Ovary (tissue), 7 donors: ENCODE measurements at regions not wholly inside any gene's neighbourhood (a gene's known extent, or its start where the extent isn't known, plus 50 kb on each side); places are given as distances from the start of the nearest gene placed in this dataset.

Experiments used
- DNase-seq, 5 donors: peaks; one replicate each; pipeline ENCODE4 v3.0.0-alpha.2; 2019 to 2020
- H3K27ac ChIP-seq, 2 donors: fragments of 200-600 bp; one replicate each; pipeline versions ENCODE4 v1.5.1 to v1.8.0; 2019 to 2022
- H3K27me3 ChIP-seq: fragments of 200-600 bp; one replicate; pipeline ENCODE4 v1.8.0; 2022
- H3K36me3 ChIP-seq: fragments of 200-600 bp; sonication (generic); one replicate; pipeline ENCODE4 v1.5.1; 2019
- H3K4me1 ChIP-seq: one replicate; pipeline ENCODE4 v1.8.1; 2013; ENCODE audit warnings: mild to moderate bottlenecking, moderate library complexity; ENCODE audit not compliant: insufficient read depth
- H3K4me3 ChIP-seq: fragments of 200-600 bp; sonication (generic); one replicate; pipeline ENCODE4 v1.5.1; 2017
- H3K9me3 ChIP-seq, 2 donors: fragments of 200-600 bp in 1 of 2; sonication (generic) in 1 of 2; one replicate each; pipeline versions ENCODE4 v1.5.1 to v1.8.1; 2013 to 2019; ENCODE audit warnings: mild to moderate bottlenecking in 1 of 2, moderate library complexity in 1 of 2
- EP300 ChIP-seq: sonication (generic); formaldehyde crosslinking; IDR thresholded peaks from one replicate; pipeline ENCODE4 v1.6.1; 2017; ENCODE audit warnings: antibody characterized with exemption
- POLR2A ChIP-seq: fragments of 450-650 bp; IDR thresholded peaks from one replicate; pipeline ENCODE4 v1.6.1; 2017; ENCODE audit warnings: antibody characterized with exemption, mild to moderate bottlenecking, moderate library complexity
- WGBS, 3 donors: extraction: QIAGEN DNeasy Blood & Tissue Kit in 1 of 3; methylation state at CpG; one replicate each; pipeline versions ENCODE4 v1.1.5 to v1.1.7; 2013 to 2017; 5-methylcytosine and 5-hydroxymethylcytosine counted together
- intact Hi-C, 4 donors: fragments of 100-400 bp; cut with DNase I; formaldehyde crosslinking; loops; one replicate each; pipeline versions ENCODE4 v1.11.0 to v1.15.1; 2022 to 2023
- TF ChIP-seq, protein P1 (sequence below), 3 donors: fragments of 450-650 bp in 2 of 3; fragments of 200-600 bp in 1 of 3; IDR thresholded peaks; one replicate each; pipeline versions ENCODE4 v1.5.1 to v1.8.0; 2016 to 2022; ENCODE audit warnings: antibody characterized with exemption in 3 of 3, mild to moderate bottlenecking in 1 of 3
- donor health status: DM: no; HTN: no; CAD: no; lungs with moderate emphysema.
- donor health status: DM: no; HTN: no; CAD: no.
- donor health status: Bipolar disorder and iron deficiency.
- donor health status: DM: no; HTN: no; CAD: no.
- donor health status: DM: yes; HTN: yes; CAD: no.

DNA sequence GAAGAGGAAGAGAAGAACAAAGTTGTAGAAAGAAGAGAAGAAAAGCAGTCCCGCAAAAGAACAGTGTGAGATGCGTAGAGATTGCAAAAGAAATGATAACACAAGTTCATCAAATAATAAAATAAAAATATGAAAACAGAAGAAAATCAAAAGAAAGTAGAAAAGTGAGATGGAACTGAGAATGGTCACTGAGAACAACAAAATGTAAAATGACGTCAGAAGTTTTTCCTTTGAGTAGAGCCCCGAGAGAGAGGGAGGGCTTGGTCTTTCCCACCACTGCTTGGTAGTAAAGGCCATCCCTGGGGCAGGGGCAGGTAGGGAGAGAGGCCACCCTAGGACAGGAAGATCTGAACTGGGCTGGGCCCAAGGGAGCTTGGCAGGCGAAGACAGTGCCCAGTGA, 533.7 kb downstream of the QKI start:
- no peaks in the 10 kb centered on the region for H3K4me1 ChIP-seq
- H3K27me3 ChIP-seq, result no peaks in the 10 kb centered on the region
- WGBS, 3 donors, result 85 to 94% (median 88%) methylated on average over 5 of the region's 5 CpGs
- no peak overlapping the region for H3K4me3 ChIP-seq
- no peak overlapping the region for H3K27ac ChIP-seq
- H3K9me3 ChIP-seq, result no peaks in the 10 kb centered on the region
- no peak for TF ChIP-seq POLR2A
- no peak for TF ChIP-seq EP300
- TF ChIP-seq, protein P1, sequence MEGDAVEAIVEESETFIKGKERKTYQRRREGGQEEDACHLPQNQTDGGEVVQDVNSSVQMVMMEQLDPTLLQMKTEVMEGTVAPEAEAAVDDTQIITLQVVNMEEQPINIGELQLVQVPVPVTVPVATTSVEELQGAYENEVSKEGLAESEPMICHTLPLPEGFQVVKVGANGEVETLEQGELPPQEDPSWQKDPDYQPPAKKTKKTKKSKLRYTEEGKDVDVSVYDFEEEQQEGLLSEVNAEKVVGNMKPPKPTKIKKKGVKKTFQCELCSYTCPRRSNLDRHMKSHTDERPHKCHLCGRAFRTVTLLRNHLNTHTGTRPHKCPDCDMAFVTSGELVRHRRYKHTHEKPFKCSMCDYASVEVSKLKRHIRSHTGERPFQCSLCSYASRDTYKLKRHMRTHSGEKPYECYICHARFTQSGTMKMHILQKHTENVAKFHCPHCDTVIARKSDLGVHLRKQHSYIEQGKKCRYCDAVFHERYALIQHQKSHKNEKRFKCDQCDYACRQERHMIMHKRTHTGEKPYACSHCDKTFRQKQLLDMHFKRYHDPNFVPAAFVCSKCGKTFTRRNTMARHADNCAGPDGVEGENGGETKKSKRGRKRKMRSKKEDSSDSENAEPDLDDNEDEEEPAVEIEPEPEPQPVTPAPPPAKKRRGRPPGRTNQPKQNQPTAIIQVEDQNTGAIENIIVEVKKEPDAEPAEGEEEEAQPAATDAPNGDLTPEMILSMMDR (IDR thresholded peaks at IDR 0.05), result no peak
- intact Hi-C loops, result no loop called here
- no peak for DNase-seq
- H3K36me3 ChIP-seq, result no peaks in the 10 kb centered on the region

DNA sequence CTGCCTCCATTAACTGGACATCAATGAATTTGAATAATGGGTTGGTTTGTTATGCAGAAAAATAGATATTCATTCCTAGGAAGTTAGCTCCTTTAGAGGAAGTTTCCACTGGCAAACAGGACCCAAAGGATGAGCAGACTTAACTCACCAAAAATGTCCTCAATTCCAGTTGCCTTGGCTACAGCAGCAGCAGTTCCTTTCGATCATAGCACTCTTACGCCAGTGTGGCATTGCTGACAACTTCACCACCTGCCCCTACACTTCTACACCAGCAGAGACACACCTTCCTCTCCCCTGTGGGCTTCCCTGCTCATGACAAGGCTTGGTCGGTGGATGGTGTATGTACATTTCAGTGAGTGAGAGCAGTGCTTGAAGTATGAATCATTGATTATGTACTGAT, 532.8 kb downstream of the QKI start:
- H3K9me3 ChIP-seq, result no peaks in the 10 kb centered on the region
- no peak overlapping the region for H3K4me3 ChIP-seq
- H3K36me3 ChIP-seq, result no peaks in the 10 kb centered on the region
- no peaks in the 10 kb centered on the region for H3K4me1 ChIP-seq
- no peaks in the 10 kb centered on the region for H3K27me3 ChIP-seq
- H3K27ac ChIP-seq, result no peak overlapping the region
- intact Hi-C loops, result no loop called here
- TF ChIP-seq POLR2A (no peak), EP300 (no peak)
- TF ChIP-seq, protein P1 (IDR thresholded peaks at IDR 0.05), result no peak
- 85 to 91% (median 88%) methylated on average over 3 of the region's 3 CpGs for WGBS, 3 donors
- no peak for DNase-seq

DNA sequence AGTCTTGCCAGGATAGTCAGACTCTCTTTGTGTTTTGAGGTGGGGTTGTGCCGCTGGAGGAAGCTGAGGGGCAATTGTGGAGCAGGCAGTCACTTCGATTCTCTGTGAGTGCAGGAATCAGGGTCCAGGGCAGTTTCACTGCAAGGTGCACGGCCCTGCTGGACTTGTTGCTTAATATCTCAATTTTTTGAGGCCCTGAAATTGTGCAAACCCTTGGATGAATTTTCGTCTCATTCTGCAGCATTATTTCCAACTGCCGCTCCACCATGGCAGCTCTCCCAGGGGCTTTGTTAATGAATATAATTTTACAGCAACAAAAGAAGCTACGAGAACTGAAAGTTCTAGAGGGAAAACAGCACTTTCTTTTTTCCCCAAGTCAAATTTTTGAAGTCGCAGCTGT, 531.9 kb downstream of the QKI start:
- no peak overlapping the region for H3K27ac ChIP-seq
- H3K36me3 ChIP-seq, result no peaks in the 10 kb centered on the region
- no peaks in the 10 kb centered on the region for H3K9me3 ChIP-seq
- intact Hi-C loops, result no loop called here
- WGBS, 3 donors, result 43 to 67% (median 54%) methylated on average over 7 of the region's 7 CpGs
- DNase-seq, result no peak
- peaks cover under 1% of the 10 kb centered on the region for H3K4me1 ChIP-seq
- H3K4me3 ChIP-seq, result no peak overlapping the region
- H3K27me3 ChIP-seq, result no peaks in the 10 kb centered on the region
- TF ChIP-seq, protein P1 (IDR thresholded peaks at IDR 0.05), result no peak
- no peak for TF ChIP-seq EP300
- no peak for TF ChIP-seq POLR2A

DNA sequence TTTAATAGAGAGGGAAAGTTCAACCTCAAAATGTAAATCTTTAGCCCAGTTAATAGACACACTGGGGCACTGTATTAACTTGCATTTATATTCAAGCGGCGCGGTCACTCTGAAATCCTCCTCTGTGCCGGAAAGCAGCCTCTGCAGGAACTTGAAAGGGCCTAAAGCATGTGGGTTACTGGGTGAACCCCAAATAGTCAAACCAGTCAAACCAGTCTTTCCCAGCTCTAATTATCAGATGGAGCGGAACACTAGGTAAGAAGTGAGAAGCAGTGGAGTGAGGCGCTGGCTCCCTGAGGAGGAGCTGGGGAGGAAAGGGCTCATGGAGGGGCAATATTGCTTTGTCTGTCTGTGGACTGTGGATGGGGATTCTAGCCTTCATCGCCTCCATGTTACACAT, 531.3 kb downstream of the QKI start:
- H3K4me1 ChIP-seq, result peaks cover 2% of the 10 kb centered on the region
- 98% methylated on average over 7 of the region's 7 CpGs for WGBS, 3 donors
- TF ChIP-seq, protein P1 (IDR thresholded peaks at IDR 0.05), result no peak
- TF ChIP-seq EP300, result no peak
- TF ChIP-seq POLR2A, result no peak
- no peaks in the 10 kb centered on the region for H3K9me3 ChIP-seq
- H3K36me3 ChIP-seq, result no peaks in the 10 kb centered on the region
- intact Hi-C loops, result no loop called here
- no peak overlapping the region for H3K27ac ChIP-seq
- H3K27me3 ChIP-seq, result no peaks in the 10 kb centered on the region
- no peak for DNase-seq
- no peak overlapping the region for H3K4me3 ChIP-seq

DNA sequence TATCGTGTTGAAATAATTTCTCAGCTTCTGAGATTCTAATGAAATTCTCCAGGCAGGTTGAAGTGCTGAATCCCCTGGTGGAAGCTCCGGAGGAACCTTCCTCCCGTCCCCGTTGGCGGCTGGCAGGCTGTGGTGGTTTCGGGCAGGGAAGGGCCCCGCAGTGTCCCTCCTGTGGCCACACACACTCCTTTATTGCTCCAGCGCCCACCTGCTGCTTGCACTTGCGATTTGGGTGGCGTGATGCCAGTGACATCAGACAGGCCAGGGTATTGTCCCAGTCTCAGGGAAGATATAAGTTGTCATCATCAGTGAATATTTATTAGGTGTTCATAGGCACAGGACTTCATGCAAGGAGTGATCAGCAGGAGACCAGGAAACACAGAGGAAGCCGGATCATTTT, 530.4 kb downstream of the QKI start:
- no peaks in the 10 kb centered on the region for H3K36me3 ChIP-seq
- no peaks in the 10 kb centered on the region for H3K27me3 ChIP-seq
- no peaks in the 10 kb centered on the region for H3K9me3 ChIP-seq
- no peak for DNase-seq
- no peak for TF ChIP-seq POLR2A
- TF ChIP-seq, protein P1 (IDR thresholded peaks at IDR 0.05), result no peak
- no peak for TF ChIP-seq EP300
- peaks cover 2% of the 10 kb centered on the region for H3K4me1 ChIP-seq
- 83 to 96% (median 88%) methylated on average over 11 of the region's 11 CpGs for WGBS, 3 donors
- H3K4me3 ChIP-seq, result no peak overlapping the region
- intact Hi-C loops, result no loop called here
- no peak overlapping the region for H3K27ac ChIP-seq
